K562 (cell line): ENCODE measurements at regions not wholly inside any gene's neighbourhood (a gene's known extent, or its start where the extent isn't known, plus 50 kb on each side); places are given as distances from the start of the nearest gene placed in this dataset.
A peak's percentile ranks its signal among the peaks of the same experiment; 100 is the strongest.

Experiments used
- ATAC-seq: fragments of 200-7000 bp; cut with Tn5 transposase; 3 replicates; pipeline ENCODE4 v1.9.1; 2020; ENCODE audit warnings: moderate library complexity
- BruUV-seq: library from RNA; stranded (reverse); fragments of 400-500 nt; replicated peaks from 2 replicates; lab custom pipeline; 2021; lab: Mats Ljungman, UMichigan
- CTCF ChIA-PET: fragments of 300-600 bp; formaldehyde crosslinking; extraction: SDS; loops from one replicate; lab custom pipeline; 2021; ENCODE audit warnings: low intra/inter-chr PET ratio; lab: Yijun Ruan, JAX
- POLR2A ChIA-PET: fragments of 300-600, 350-650 bp; sonication (Branson Sonifier 250); formaldehyde crosslinking; extraction: SDS; loops from one replicate; lab custom pipeline; 2021; ENCODE audit warnings: antibody characterized with exemption, inconsistent platforms; lab: Yijun Ruan, JAX
- DNase-seq, 4 experiments: peaks; one replicate each; pipeline versions ENCODE4 v3.0.0 to v3.0.0-alpha.2; 2011 to 2018; ENCODE audit warnings: low spot score in 3 of 4, mixed read lengths in 3 of 4; ENCODE audit errors: extremely low read depth in 1 of 4
- FAIRE-seq: peaks from 2 replicates; lab custom pipeline; 2011; peaks lifted over from hg19 to GRCh38; lab: Jason Lieb, UNC
- H2AFZ ChIP-seq: 2 replicates; pipeline ENCODE4 v1.6.0; 2011; ENCODE audit warnings: low read depth, low read length, control low read depth, inconsistent platforms
- H3K27ac ChIP-seq: fragments of 200-600 bp; 3 replicates; pipeline ENCODE4 v1.8.0; 2011; ENCODE audit warnings: low read depth, mild to moderate bottlenecking, control low read depth, inconsistent platforms, low read length, moderate library complexity, mixed read lengths; ENCODE audit errors: extremely low read depth
- H3K27me3 ChIP-seq, 2 experiments: fragments of 300-600 bp in 1 of 2; 2 replicates in 1 of 2; 3 replicates in 1 of 2; pipeline versions ENCODE4 v1.6.0 to v1.8.0; 2011; ENCODE audit warnings: inconsistent platforms in 2 of 2, low read length in 2 of 2, mild to moderate bottlenecking in 1 of 2, mixed read lengths in 1 of 2, moderate library complexity in 1 of 2; ENCODE audit not compliant: control insufficient read depth in 2 of 2, insufficient read depth in 2 of 2
- H3K36me3 ChIP-seq: fragments of 300-600 bp; 3 replicates; pipeline ENCODE4 v1.8.0; 2011; ENCODE audit warnings: mild to moderate bottlenecking, low read length, inconsistent platforms; ENCODE audit not compliant: control insufficient read depth, insufficient read depth
- H3K4me1 ChIP-seq, 2 experiments: fragments of 200-600 bp in 1 of 2; replicated peaks in 1 of 2; 2 replicates in 1 of 2; 3 replicates in 1 of 2; pipeline versions ENCODE4 v1.5.1 to v1.8.0; 2011; ENCODE audit warnings: inconsistent platforms in 2 of 2, low read length in 2 of 2, mild to moderate bottlenecking in 1 of 2, mixed read lengths in 1 of 2, moderate library complexity in 1 of 2; ENCODE audit not compliant: control insufficient read depth in 2 of 2, insufficient read depth in 2 of 2
- H3K4me2 ChIP-seq: 2 replicates; pipeline ENCODE4 v1.6.1; 2011; ENCODE audit warnings: low read length, control low read depth, inconsistent platforms, mixed read lengths; ENCODE audit not compliant: insufficient read depth
- H3K4me3 ChIP-seq: fragments of 200-600 bp; sonication (generic), shearing (Covaris generic); 2 replicates; pipeline ENCODE4 v1.5.1; 2016; ENCODE audit warnings: control low read depth, inconsistent platforms
- H3K79me2 ChIP-seq: fragments of 200-600 bp; 3 replicates; pipeline ENCODE4 v1.8.0; 2011; ENCODE audit warnings: low read length, inconsistent platforms; ENCODE audit not compliant: control insufficient read depth, insufficient read depth
- H3K9ac ChIP-seq, 2 experiments: 2 replicates each; pipeline versions ENCODE4 v1.6.0 to v1.6.1; 2011; ENCODE audit warnings: low read depth in 2 of 2, low read length in 2 of 2, control low read depth in 1 of 2, inconsistent platforms in 1 of 2, mild to moderate bottlenecking in 1 of 2, mixed read lengths in 1 of 2; ENCODE audit not compliant: insufficient read depth in 1 of 2
- H3K9me1 ChIP-seq: one replicate; pipeline ENCODE4 v1.6.0; 2011; ENCODE audit warnings: inconsistent platforms, mild to moderate bottlenecking, low read length, moderate library complexity; ENCODE audit not compliant: control insufficient read depth, insufficient read depth
- H3K9me3 ChIP-seq: replicated peaks from 2 replicates; pipeline ENCODE4 v1.5.1; 2011; ENCODE audit warnings: low read depth, low read length, inconsistent platforms; ENCODE audit not compliant: control insufficient read depth, insufficient read depth
- H4K20me1 ChIP-seq: replicated peaks from 2 replicates; pipeline ENCODE4 v1.6.1; 2011; ENCODE audit warnings: low read length, inconsistent platforms, mixed read lengths; ENCODE audit not compliant: control insufficient read depth, insufficient read depth
- FOXM1 ChIP-seq, 2 experiments: fragments of 450-650 bp in 1 of 2; sonication (generic) in 1 of 2; formaldehyde crosslinking in 1 of 2; IDR thresholded peaks; 2 replicates each; pipeline versions ENCODE4 v1.6.1 to v1.9.0; 2017 to 2022; ENCODE audit warnings: low read depth in 2 of 2, mild to moderate bottlenecking in 2 of 2, missing genetic modification reagents in 1 of 2, moderate library complexity in 1 of 2
- GABPA ChIP-seq: fragments of 200-800 bp; sonication (Bioruptor generic); conservative IDR thresholded peaks from 2 replicates; pipeline ENCODE4 v1.6.1; 2016; ENCODE audit warnings: low read depth, missing genetic modification characterization, missing compliant biosample characterization
- KDM5B ChIP-seq: fragments of 200-600 bp; sonication (generic); IDR thresholded peaks from 2 replicates; pipeline ENCODE4 v1.6.1; 2012; ENCODE audit warnings: low read depth, mild to moderate bottlenecking, moderate library complexity, low read length, control low read depth, inconsistent platforms; ENCODE audit not compliant: insufficient replicate concordance
- ZKSCAN1 ChIP-seq: fragments of 150-350 bp; IDR thresholded peaks from 2 replicates; pipeline ENCODE4 v1.6.1; 2016; ENCODE audit warnings: low read depth, low read length
- ZNF239 ChIP-seq: fragments of 250-450 bp; sonication (Bioruptor Pico); IDR thresholded peaks from 2 replicates; pipeline ENCODE4 v1.4.0; 2020; ENCODE audit warnings: mild to moderate bottlenecking
- WGBS: fragments of 100-300 bp; shearing (Covaris generic); methylation state at CpG from one replicate; pipeline ENCODE4 v1.1.6; 2016; ENCODE audit warnings: low coverage, mixed read lengths; ENCODE audit not compliant: insufficient coverage; ENCODE audit errors: missing lambda C conversion rate; 5-methylcytosine and 5-hydroxymethylcytosine counted together
- in situ Hi-C: fragments of 300-500 bp; cut with MboI; formaldehyde crosslinking; loops from 4 replicates; pipeline ENCODE4 v1.15.0; 2018; ENCODE audit warnings: inconsistent platforms, mixed read lengths
- intact Hi-C: fragments of 100-400 bp; cut with micrococcal nuclease; formaldehyde crosslinking; loops from 2 replicates; pipeline ENCODE4 v1.14.2; 2022
- TF ChIP-seq, protein P1 (sequence below): fragments of 250-450 bp; sonication (Bioruptor Pico); IDR thresholded peaks from 2 replicates; pipeline ENCODE4 v1.5.1; 2021; ENCODE audit warnings: mild to moderate bottlenecking

- H3K9me1 ChIP-seq: no peaks in the 10 kb centered on the region
- no peak overlapping the region for H2AFZ ChIP-seq
- H3K4me3 ChIP-seq: no peak overlapping the region
- no peaks in the 10 kb centered on the region; a peak in 1 of 5 replicates for H3K4me1 ChIP-seq
- H3K79me2 ChIP-seq: no peaks in the 10 kb centered on the region
- intact Hi-C loops: no loop called here
- H3K4me2 ChIP-seq: no peak overlapping the region
- FAIRE-seq (peak; percentile 23), DNase-seq (no peak)
- no TSS peak for BruUV-seq
- no peaks in the 10 kb centered on the region for H3K36me3 ChIP-seq
- H3K27ac ChIP-seq: no peak overlapping the region
- CTCF ChIA-PET: no interaction called here
- TF ChIP-seq FOXM1 (IDR thresholded peaks at IDR 0.05; ENCODE audit: low read depth): no peak
- no peak for TF ChIP-seq FOXM1 (CRISPR knock-in tag; IDR thresholded peaks at IDR 0.05; ENCODE audit: low read depth)
- no peak for TF ChIP-seq KDM5B
- no peak for TF ChIP-seq ZNF239 (CRISPR knock-in tag)
- no peak for TF ChIP-seq ZKSCAN1
- TF ChIP-seq GABPA (tag): no peak
- TF ChIP-seq, protein P1, sequence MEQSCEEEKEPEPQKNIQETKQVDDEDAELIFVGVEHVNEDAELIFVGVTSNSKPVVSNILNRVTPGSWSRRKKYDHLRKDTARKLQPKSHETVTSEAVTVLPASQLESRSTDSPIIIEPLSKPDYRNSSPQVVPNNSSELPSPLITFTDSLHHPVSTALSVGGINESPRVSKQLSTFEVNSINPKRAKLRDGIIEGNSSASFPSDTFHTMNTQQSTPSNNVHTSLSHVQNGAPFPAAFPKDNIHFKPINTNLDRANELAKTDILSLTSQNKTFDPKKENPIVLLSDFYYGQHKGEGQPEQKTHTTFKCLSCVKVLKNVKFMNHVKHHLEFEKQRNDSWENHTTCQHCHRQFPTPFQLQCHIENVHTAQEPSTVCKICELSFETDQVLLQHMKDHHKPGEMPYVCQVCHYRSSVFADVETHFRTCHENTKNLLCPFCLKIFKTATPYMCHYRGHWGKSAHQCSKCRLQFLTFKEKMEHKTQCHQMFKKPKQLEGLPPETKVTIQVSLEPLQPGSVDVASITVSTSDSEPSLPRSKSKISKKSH (CRISPR knock-in tag): no peak
- TF ChIP-seq, all 486 proteins: peak for 0
- in situ Hi-C loops: no loop called here
- no peaks in the 10 kb centered on the region for H3K9me3 ChIP-seq
- 0% methylated on average over 9 of the region's 9 CpGs for WGBS
- ATAC-seq: no peak
- H4K20me1 ChIP-seq: no peaks in the 10 kb centered on the region
- POLR2A ChIA-PET: interaction anchor here (0.7 kb wide), 1 partner anchor 31 kb away, joined by 3 read pairs; no protein-coding TSS in a partner anchor
- no peak overlapping the region for H3K9ac ChIP-seq
- H3K27me3 ChIP-seq: no peaks in the 10 kb centered on the region
These were observed 70.9 kb upstream of the ASCC3 start for GRCh38 chr6:100952006-100952405.
